KG1 (cell line): ENCODE measurements at regions not wholly inside any gene's neighbourhood (a gene's known extent, or its start where the extent isn't known, plus 50 kb on each side); places are given as distances from the start of the nearest gene placed in this dataset.
"Not testable (repeated sequence)": the region's sequence is repeated elsewhere in the genome, so short reads cannot be mapped to it uniquely, and the experiment has no call there.

Source experiments
- DNase-seq: peaks from one replicate; lab custom pipeline; 2025; lab: John Stamatoyannopoulos, UW

DNA sequence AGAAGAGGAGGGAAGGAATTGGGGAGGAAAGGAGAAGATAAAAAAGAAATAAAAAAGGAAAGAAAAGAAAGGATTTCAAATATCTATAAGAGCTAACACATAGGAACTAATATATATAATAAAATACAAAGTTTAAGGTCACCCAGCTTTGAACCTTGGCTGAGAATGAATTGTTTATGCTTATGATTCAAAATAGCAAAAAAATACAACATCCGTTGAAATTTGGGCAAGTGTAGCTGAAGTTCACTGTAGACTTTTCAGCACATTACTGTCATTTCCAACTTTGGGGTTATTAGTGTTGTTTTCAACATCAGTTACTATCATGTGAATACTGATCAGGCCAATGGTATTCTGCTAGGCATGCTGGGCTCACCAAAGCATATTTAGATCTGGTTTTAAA lies 395.2 kb upstream of the INTU start:
- no peak for DNase-seq

- DNase-seq = no peak
These were observed 393.7 kb upstream of the INTU start for GRCh38 chr4:127238956-127239475.

DNA sequence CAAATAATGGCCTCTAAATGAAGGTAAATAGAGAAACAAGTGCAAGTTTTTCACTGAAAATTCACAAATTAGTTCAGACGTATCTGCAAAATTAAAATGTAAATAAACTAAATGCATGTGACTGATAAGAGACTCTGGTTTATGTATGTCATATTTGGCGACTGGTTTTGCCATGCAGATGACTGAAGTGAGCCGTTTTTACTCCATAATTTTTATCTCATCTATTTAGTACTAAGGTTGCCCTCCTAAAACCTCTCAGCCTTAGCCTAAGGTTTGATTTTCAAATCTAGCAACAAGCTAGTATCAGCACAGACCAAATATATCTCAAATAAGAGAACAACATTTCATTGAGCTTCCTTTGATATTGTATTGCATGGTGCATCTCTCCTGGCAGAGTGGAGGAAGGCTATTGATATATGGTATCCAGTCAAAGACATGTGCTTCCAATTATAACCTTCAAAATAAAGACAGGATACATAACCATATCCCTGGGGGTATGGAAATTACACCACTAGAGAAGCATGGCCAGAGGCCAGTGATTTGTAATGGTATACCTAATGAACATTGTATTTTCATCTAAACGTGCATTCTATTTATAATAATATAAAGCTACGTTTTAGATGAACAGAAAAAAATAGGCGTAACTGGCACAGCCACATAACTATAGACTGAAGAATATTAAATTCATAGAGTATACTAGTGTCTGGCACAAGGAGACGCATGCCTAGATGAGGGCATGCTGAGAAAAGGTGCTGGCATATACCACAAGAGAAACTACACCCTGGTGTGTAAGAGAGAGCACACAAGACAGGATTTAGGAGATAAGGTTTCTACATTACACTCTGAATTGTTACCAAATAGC lies 392.6 kb upstream of the INTU start:
- DNase-seq = no peak

- DNase-seq = no peak
These were observed 392.0 kb upstream of the INTU start for GRCh38 chr4:127240764-127241105.

- DNase-seq = no peak
These were observed 388.2 kb upstream of the INTU start for GRCh38 chr4:127244515-127244914.

DNA sequence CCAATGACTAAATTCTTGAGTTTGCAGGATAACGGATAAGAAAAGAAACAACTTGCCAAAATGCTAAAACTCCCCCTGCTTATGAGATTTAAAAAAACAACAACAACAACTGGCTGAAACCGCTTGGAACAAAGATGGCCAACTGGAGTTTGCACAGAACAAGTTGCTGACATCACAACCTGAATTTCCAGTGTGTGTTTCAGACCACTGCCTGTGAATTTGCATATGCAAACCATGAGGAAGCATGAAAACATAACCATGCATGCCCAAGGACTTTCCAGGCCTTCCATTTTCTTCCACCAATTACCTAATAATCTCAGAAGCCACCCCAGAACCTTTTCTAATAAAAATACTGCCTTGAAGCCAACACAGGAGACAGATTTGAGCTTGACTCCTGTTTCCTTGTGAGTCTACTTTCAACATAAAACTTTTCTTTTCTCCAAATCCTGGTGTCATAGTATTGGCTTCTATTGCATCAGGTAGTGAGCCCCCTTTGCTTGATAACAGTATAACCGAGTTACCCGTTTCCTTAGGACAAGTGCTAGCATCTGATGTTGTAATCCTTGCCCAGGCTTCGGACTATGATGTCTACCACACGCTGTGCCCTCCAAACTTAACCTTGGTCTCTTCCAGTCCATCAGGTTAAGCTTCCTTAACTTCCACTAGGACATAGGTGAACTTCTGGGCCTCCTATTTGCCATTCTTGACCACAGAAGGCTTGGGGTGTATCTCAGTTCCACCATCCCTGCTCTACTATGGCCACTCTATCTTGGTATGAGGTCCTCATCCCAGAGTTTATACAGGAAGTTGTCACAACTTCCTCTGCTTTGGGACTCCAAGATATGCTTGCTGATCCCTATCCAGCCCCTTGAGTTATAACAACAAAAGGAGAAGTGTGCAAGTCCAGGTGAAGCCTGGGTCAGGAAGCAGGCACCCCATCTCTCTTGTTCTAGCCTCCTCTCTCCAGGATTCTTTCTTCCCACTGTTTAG lies 385.5 kb upstream of the INTU start:
- DNase-seq = no peak

GRCh38 chr4:127249066-127249766 lies 383.5 kb upstream of the INTU start:
- no peak for DNase-seq

DNA sequence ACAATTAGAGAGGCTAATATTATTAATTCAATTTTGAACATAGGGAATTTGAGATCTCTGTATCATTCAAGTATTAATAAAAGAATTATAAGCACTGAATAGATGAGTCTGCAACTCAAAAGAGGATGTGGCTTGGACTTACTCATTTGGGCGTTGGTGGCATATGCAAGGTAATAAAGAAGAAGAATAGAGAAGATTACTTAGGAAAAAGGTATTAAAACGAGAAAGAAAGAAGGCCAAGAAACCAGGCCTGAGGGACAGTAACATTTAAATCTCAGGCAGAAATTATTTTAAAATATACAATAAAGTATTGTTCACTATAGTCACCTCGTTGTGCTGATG lies 383.0 kb upstream of the INTU start:
- DNase-seq = no peak

GRCh38 chr4:127250577-127250976 lies 382.2 kb upstream of the INTU start:
- DNase-seq = no peak

DNA sequence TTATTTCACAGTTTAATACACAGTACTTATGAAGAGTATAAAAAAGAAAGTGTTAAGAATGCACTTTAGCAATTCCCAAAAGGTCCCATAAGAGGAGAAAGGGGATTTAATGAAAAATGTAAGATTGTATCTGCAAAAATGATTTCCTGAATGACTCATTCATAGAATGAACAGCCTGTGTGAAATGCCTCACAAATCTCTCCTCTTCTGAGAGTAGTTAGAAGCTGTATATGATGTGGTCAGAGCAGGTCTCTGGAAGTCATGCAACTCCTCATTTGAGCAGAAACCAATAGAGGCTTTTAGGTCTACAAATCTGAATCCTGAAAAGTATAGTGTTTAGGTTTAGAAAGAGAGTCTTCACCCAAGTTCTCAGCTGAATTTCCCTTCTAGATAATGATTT lies 381.3 kb upstream of the INTU start:
- DNase-seq = no peak

DNA sequence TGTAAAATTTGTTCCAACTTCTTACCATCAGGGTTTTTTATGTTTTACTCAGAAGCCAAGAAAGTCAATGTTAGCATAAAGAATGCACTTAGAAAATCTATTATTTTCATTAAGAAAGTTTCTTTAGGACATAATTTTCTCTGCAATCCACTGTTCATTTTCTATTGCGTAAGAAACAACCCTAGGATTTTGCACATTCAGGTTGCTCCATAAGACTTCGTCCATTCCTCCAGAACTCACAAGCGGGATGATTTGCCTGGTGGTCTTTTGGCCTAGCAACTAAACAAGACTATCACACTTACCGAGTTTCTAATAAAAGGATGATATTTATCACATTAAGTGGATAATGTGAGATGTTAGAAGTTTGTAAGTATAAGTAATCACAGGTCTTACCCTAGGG lies 376.3 kb upstream of the INTU start:
- no peak for DNase-seq

DNA sequence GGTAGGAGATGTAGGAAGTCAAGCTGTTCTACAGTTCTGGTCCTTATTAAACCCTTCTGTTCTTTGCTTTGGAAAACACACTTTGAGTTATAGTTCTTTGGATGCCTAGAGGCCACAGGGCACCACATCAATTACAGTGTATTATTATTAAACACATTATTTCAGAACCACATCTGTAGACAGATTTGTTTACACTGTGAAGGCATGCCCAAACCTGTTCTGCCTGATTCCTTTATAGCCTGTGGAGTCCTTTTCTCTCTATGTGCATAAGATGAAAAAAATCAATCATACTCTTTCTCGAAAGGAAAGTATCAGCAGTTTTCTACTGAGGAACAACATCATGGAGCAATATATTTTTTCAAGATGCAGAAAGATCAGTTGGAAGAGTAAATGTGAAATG lies 371.3 kb upstream of the INTU start:
- no peak for DNase-seq

- DNase-seq = no peak
These were observed 364.4 kb upstream of the INTU start for GRCh38 chr4:127268367-127268766.

DNA sequence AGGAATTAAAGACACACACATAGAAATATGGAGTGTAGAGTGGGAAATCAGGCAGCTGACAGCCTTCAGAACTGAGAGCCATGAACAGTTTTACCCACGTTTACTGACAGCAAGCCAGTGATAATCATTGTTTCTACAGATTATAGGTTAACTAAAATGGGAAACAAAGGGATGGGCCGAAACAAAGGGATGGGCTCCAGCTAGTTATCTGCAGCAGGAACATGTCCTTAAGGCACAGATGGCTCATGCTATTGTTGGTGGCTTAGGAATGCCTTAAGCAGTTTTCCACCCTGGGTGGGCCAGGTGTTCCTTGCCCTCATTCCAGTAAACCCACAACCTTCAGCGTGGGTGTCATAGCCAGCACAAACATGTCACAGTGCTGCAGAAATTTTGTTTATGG lies 355.7 kb upstream of the INTU start:
- not testable (repeated sequence) for DNase-seq

DNA sequence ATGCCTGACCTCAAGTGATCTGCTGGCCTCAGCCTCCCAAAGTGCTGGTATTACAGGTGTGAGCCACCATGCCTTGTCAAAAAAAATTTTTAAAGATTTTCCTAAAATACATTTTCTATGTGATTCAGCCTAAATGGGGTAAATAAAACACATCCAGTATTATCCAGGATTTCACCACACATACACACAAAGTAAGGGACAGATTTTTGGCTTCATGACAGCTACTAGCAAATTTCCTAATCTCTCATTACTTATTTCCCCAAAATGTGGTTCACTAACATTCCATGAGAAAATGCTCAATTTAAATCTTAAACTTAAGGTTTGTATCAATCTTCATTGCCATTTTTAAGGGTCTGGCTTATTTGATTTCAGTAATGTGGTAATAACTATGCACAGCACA lies 348.5 kb upstream of the INTU start:
- DNase-seq = no peak

- DNase-seq = no peak
These were observed 341.4 kb upstream of the INTU start for GRCh38 chr4:127291316-127291715.

- DNase-seq = no peak
These were observed 339.3 kb upstream of the INTU start for GRCh38 chr4:127293496-127293895.

- DNase-seq = no peak
These were observed 328.4 kb upstream of the INTU start for GRCh38 chr4:127304356-127304755.

DNA sequence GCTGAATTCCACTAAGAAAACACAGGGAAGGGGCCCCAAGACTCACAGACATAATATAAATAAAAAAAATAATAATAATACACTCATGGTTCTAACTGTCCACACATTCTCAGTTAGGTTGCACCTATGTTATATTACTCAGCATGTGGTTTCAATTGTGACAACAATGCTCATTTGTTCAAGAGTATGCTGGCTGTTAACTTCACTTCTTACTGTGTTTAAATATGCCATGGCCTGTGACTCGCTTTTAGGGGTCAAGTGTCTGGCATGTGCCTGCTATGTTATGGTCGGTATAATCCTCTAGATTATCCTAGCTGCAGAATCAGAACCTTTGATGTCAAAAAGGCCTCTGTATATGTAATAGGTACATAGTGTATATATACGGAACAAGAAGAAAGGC lies 324.8 kb upstream of the INTU start:
- no peak for DNase-seq

DNA sequence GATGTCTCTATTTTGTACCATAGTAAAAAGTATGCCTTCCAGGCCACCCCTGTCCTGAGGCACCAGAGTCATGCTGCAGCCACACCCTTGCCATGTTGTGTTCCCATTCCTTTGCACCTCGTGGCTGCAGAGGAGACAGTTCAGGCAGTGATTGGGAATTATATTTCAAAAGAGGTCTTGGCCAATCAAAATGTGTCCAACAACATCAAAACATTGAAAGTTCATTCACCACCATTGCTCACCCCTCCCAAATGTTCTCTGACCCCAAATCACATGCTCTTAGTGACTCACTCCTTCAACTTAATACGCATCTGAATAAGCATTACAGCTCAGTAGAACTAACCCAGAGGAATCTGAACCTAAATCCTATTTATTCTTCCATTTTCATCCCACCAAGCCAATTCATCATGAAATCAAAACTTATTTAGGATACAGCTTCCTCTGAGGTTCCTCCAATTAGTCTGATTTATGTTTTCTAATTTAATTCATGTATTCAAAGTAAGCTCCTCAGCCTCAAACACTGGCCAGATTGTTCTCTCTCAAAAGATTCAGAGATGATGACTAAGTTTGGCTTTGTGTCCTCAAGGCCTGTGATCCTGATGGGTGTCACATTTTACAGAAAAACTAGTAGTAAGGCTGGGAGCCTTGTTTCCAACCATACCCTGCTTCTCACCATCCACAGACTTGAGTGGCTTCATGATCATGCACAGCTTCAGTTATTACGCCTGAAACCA lies 323.2 kb upstream of the INTU start:
- DNase-seq = no peak

DNA sequence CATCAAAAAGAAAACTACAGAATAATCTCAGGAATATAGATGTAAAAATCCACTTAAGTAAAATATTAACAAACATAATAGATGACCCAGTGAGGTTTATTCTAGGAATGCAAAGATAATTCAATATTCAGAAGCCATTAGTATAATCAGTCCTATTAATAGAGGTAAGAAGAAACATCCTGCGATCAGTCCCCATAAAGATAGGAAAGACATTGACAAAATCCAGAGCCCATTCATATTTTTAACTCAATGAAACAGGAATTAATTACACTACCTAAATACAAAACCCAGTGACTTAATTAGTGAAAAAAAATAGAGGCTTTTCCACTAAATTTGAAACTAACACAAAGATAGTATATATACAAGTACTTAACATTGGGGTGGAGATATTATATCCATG lies 321.4 kb upstream of the INTU start:
- no peak for DNase-seq

DNA sequence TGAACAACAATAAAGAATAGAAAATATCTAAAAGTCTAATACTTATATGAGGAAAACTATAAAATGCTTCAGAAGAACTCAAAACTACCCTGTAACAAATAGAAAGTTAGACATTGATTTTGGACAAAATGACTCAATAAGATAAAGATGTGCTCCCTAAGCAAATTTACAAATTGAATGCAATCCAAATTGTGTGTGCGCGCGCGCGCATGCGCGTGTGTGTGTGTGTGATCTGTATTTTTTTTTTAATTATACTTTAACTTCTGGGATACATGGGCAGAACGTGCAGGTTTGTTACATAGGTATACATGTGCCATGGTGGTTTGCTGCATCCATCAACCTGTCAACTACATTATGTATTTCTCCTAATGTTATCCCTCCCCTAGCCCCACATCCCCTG lies 320.8 kb upstream of the INTU start:
- DNase-seq = no peak
